T-helper 1 cell treated with Interleukin-12 subunit alpha and Interleukin-12 subunit beta and Interleukin-4 antibody, amounts not matched to agents 30 μg/mL and 1 μg/mL, for 36 hours (primary cell): ENCODE measurements at regions not wholly inside any gene's neighbourhood (a gene's known extent, or its start where the extent isn't known, plus 50 kb on each side); places are given as distances from the start of the nearest gene placed in this dataset.

Source experiments
- H3K27ac Mint-ChIP-seq: one replicate; pipeline ENCODE4 v1.8.0; 2021; ENCODE audit warnings: mild to moderate bottlenecking, mixed read lengths
- H3K27me3 Mint-ChIP-seq: one replicate; pipeline ENCODE4 v1.8.0; 2021; ENCODE audit warnings: low read depth, mixed read lengths
- H3K36me3 Mint-ChIP-seq: one replicate; pipeline ENCODE4 v1.8.0; 2021; ENCODE audit warnings: low read depth, mixed read lengths
- H3K4me1 Mint-ChIP-seq: one replicate; pipeline ENCODE4 v1.8.0; 2021; ENCODE audit warnings: low read depth, mixed read lengths
- H3K4me3 Mint-ChIP-seq: one replicate; pipeline ENCODE4 v1.8.0; 2021; ENCODE audit warnings: mild to moderate bottlenecking, moderate library complexity, mixed read lengths
- H3K9me3 Mint-ChIP-seq: one replicate; pipeline ENCODE4 v1.8.0; 2021; ENCODE audit warnings: mixed read lengths

GRCh38 chr9:89883401-89884341, 278.9 kb downstream of the GADD45G start:
- Mint-ChIP-seq H3K4me1 (no peaks in the 10 kb centered on the region), H3K9me3 (no peaks in the 10 kb centered on the region), H3K4me3 (no peak overlapping the region), H3K27me3 (peaks cover 10% of the 10 kb centered on the region), H3K27ac (no peak overlapping the region), H3K36me3 (no peaks in the 10 kb centered on the region)

- Mint-ChIP-seq H3K4me1 (no peaks in the 10 kb centered on the region), H3K36me3 (no peaks in the 10 kb centered on the region), H3K9me3 (no peaks in the 10 kb centered on the region), H3K27ac (no peak overlapping the region), H3K27me3 (peaks cover 10% of the 10 kb centered on the region), H3K4me3 (no peak overlapping the region)
These were observed 279.7 kb downstream of the GADD45G start for GRCh38 chr9:89884356-89885083.

- H3K4me1 Mint-ChIP-seq, result no peaks in the 10 kb centered on the region
- no peaks in the 10 kb centered on the region for H3K9me3 Mint-ChIP-seq
- H3K27ac Mint-ChIP-seq, result no peak overlapping the region
- no peak overlapping the region for H3K4me3 Mint-ChIP-seq
- no peaks in the 10 kb centered on the region for H3K36me3 Mint-ChIP-seq
- peaks cover 10% of the 10 kb centered on the region for H3K27me3 Mint-ChIP-seq
These were observed 280.3 kb downstream of the GADD45G start for GRCh38 chr9:89885156-89885555.

- Mint-ChIP-seq H3K4me3 (no peak overlapping the region), H3K36me3 (no peaks in the 10 kb centered on the region), H3K27me3 (peaks cover 10% of the 10 kb centered on the region), H3K4me1 (no peaks in the 10 kb centered on the region), H3K9me3 (no peaks in the 10 kb centered on the region), H3K27ac (no peak overlapping the region)
These were observed 281.5 kb downstream of the GADD45G start for GRCh38 chr9:89886281-89886700.

- peaks cover 10% of the 10 kb centered on the region for H3K27me3 Mint-ChIP-seq
- no peaks in the 10 kb centered on the region for H3K9me3 Mint-ChIP-seq
- H3K27ac Mint-ChIP-seq, result no peak overlapping the region
- no peaks in the 10 kb centered on the region for H3K4me1 Mint-ChIP-seq
- no peaks in the 10 kb centered on the region for H3K36me3 Mint-ChIP-seq
- H3K4me3 Mint-ChIP-seq, result no peak overlapping the region
These were observed 282.5 kb downstream of the GADD45G start for GRCh38 chr9:89887286-89887685.

GRCh38 chr9:89888233-89888632, 283.4 kb downstream of the GADD45G start:
- Mint-ChIP-seq H3K4me3 (no peak overlapping the region), H3K4me1 (no peaks in the 10 kb centered on the region), H3K36me3 (no peaks in the 10 kb centered on the region), H3K27ac (no peak overlapping the region), H3K27me3 (peaks cover 11% of the 10 kb centered on the region), H3K9me3 (no peaks in the 10 kb centered on the region)

- no peaks in the 10 kb centered on the region for H3K36me3 Mint-ChIP-seq
- H3K4me1 Mint-ChIP-seq, result no peaks in the 10 kb centered on the region
- peaks cover 13% of the 10 kb centered on the region for H3K27me3 Mint-ChIP-seq
- no peak overlapping the region for H3K4me3 Mint-ChIP-seq
- no peak overlapping the region for H3K27ac Mint-ChIP-seq
- H3K9me3 Mint-ChIP-seq, result no peaks in the 10 kb centered on the region
These were observed 283.9 kb downstream of the GADD45G start for GRCh38 chr9:89888677-89889076.

GRCh38 chr9:89889865-89890264, 285.1 kb downstream of the GADD45G start:
- Mint-ChIP-seq H3K4me1 (no peaks in the 10 kb centered on the region), H3K27me3 (peaks cover 22% of the 10 kb centered on the region), H3K9me3 (no peaks in the 10 kb centered on the region), H3K4me3 (no peak overlapping the region), H3K36me3 (no peaks in the 10 kb centered on the region), H3K27ac (no peak overlapping the region)

GRCh38 chr9:89890326-89890980, 285.6 kb downstream of the GADD45G start:
- Mint-ChIP-seq H3K27ac (no peak overlapping the region), H3K4me3 (no peak overlapping the region), H3K9me3 (no peaks in the 10 kb centered on the region), H3K4me1 (no peaks in the 10 kb centered on the region), H3K27me3 (peaks cover 28% of the 10 kb centered on the region), H3K36me3 (no peaks in the 10 kb centered on the region)

GRCh38 chr9:89891221-89891590, 286.4 kb downstream of the GADD45G start:
- no peaks in the 10 kb centered on the region for H3K4me1 Mint-ChIP-seq
- H3K27me3 Mint-ChIP-seq, result peaks cover 35% of the 10 kb centered on the region
- H3K36me3 Mint-ChIP-seq, result no peaks in the 10 kb centered on the region
- no peak overlapping the region for H3K4me3 Mint-ChIP-seq
- no peaks in the 10 kb centered on the region for H3K9me3 Mint-ChIP-seq
- H3K27ac Mint-ChIP-seq, result no peak overlapping the region

GRCh38 chr9:89891591-89892304, 286.9 kb downstream of the GADD45G start:
- H3K27ac Mint-ChIP-seq, result no peak overlapping the region
- H3K4me3 Mint-ChIP-seq, result no peak overlapping the region
- H3K36me3 Mint-ChIP-seq, result no peaks in the 10 kb centered on the region
- H3K9me3 Mint-ChIP-seq, result no peaks in the 10 kb centered on the region
- peaks cover 40% of the 10 kb centered on the region for H3K27me3 Mint-ChIP-seq
- H3K4me1 Mint-ChIP-seq, result no peaks in the 10 kb centered on the region

GRCh38 chr9:89892920-89893319, 288.1 kb downstream of the GADD45G start:
- no peak overlapping the region for H3K4me3 Mint-ChIP-seq
- peaks cover 40% of the 10 kb centered on the region for H3K27me3 Mint-ChIP-seq
- H3K36me3 Mint-ChIP-seq, result no peaks in the 10 kb centered on the region
- H3K9me3 Mint-ChIP-seq, result no peaks in the 10 kb centered on the region
- H3K4me1 Mint-ChIP-seq, result no peaks in the 10 kb centered on the region
- H3K27ac Mint-ChIP-seq, result no peak overlapping the region

- H3K4me3 Mint-ChIP-seq, result no peak overlapping the region
- H3K4me1 Mint-ChIP-seq, result no peaks in the 10 kb centered on the region
- no peaks in the 10 kb centered on the region for H3K36me3 Mint-ChIP-seq
- H3K9me3 Mint-ChIP-seq, result no peaks in the 10 kb centered on the region
- H3K27me3 Mint-ChIP-seq, result peaks cover 49% of the 10 kb centered on the region
- H3K27ac Mint-ChIP-seq, result no peak overlapping the region
These were observed 289.1 kb downstream of the GADD45G start for GRCh38 chr9:89893886-89894285.

GRCh38 chr9:89896806-89897340, 292.1 kb downstream of the GADD45G start:
- H3K27ac Mint-ChIP-seq, result no peak overlapping the region
- H3K4me1 Mint-ChIP-seq, result peaks cover 1% of the 10 kb centered on the region
- peaks cover 73% of the 10 kb centered on the region for H3K27me3 Mint-ChIP-seq
- H3K4me3 Mint-ChIP-seq, result no peak overlapping the region
- no peaks in the 10 kb centered on the region for H3K9me3 Mint-ChIP-seq
- H3K36me3 Mint-ChIP-seq, result peaks cover 2% of the 10 kb centered on the region
